ENCODE measurements at regions not wholly inside any gene's neighbourhood (a gene's known extent, or its start where the extent isn't known, plus 50 kb on each side); places are given as distances from the start of the nearest gene placed in this dataset.

- no peaks in the 10 kb centered on the region for H3K9me3 ChIP-seq (ENCODE audit: control insufficient read depth, insufficient read depth, low read depth, low read length)
- BruUV-seq (replicated peaks), result no TSS peak
- no peaks in the 10 kb centered on the region for H3K36me3 ChIP-seq (ENCODE audit: control insufficient read depth, insufficient read depth, low read length)
- H3K4me3 ChIP-seq (ENCODE audit: low read depth in 2 of 2, low read length in 2 of 2), result no peak overlapping the region
- intact Hi-C loops (cut with micrococcal nuclease; ENCODE audit: unreplicated experiment) (no loop called here), in situ Hi-C loops (cut with HindIII; ENCODE audit: low pct_unique_long_range_greater_than_20kb, low sequenced_read_pairs) (no loop called here)
- no peak for ATAC-seq
- no peak overlapping the region for H3K27ac ChIP-seq (ENCODE audit: low read length)
- no peak for TF ChIP-seq POLR2AphosphoS5 (IDR thresholded peaks at IDR 0.05; ENCODE audit: low read depth, low read length)
- no peak for TF ChIP-seq TCF7L2 (IDR thresholded peaks at IDR 0.05; ENCODE audit: low read depth, low read length)
- no peak for TF ChIP-seq CTCF (IDR thresholded peaks at IDR 0.05)
- no peak for TF ChIP-seq SIN3A (IDR thresholded peaks at IDR 0.05; ENCODE audit: borderline replicate concordance, insufficient read depth, low read depth, low read length)
- no peak for TF ChIP-seq REST (IDR thresholded peaks at IDR 0.05; ENCODE audit: insufficient read depth in 1 of 2, low read depth in 2 of 2, low read length in 1 of 2)
- POLR2A ChIA-PET, result no interaction called here
- H3K27me3 ChIP-seq (ENCODE audit: control insufficient read depth, insufficient read depth, low read length), result no peaks in the 10 kb centered on the region
- no peaks in the 10 kb centered on the region for H3K4me1 ChIP-seq (ENCODE audit: control insufficient read depth, insufficient read depth, low read length)
- CTCF ChIA-PET, result no interaction called here
- DNase-seq (ENCODE audit: low read depth, low spot score), result no peak
Measured at GRCh38 chr20:57112448-57112847, 154.0 kb downstream of the BMP7 start.

- intact Hi-C loops (cut with micrococcal nuclease; ENCODE audit: unreplicated experiment) (no loop called here), in situ Hi-C loops (cut with HindIII; ENCODE audit: low pct_unique_long_range_greater_than_20kb, low sequenced_read_pairs) (no loop called here)
- no peaks in the 10 kb centered on the region for H3K9me3 ChIP-seq (ENCODE audit: control insufficient read depth, insufficient read depth, low read depth, low read length)
- no peak overlapping the region for H3K4me3 ChIP-seq (ENCODE audit: low read depth in 2 of 2, low read length in 2 of 2)
- no peaks in the 10 kb centered on the region for H3K36me3 ChIP-seq (ENCODE audit: control insufficient read depth, insufficient read depth, low read length)
- ATAC-seq (no peak), DNase-seq (ENCODE audit: low read depth, low spot score) (no peak)
- no TSS peak for BruUV-seq (replicated peaks)
- H3K4me1 ChIP-seq (ENCODE audit: control insufficient read depth, insufficient read depth, low read length), result no peaks in the 10 kb centered on the region
- no peak overlapping the region for H3K27ac ChIP-seq (ENCODE audit: low read length)
- POLR2A ChIA-PET, result interaction anchor here (0.7 kb wide), 1 partner anchor 24 kb away, joined by 9 read pairs; no protein-coding TSS in a partner anchor
- no peaks in the 10 kb centered on the region for H3K27me3 ChIP-seq (ENCODE audit: control insufficient read depth, insufficient read depth, low read length)
- TF ChIP-seq SIN3A (IDR thresholded peaks at IDR 0.05; ENCODE audit: borderline replicate concordance, insufficient read depth, low read depth, low read length) (no peak), TCF7L2 (IDR thresholded peaks at IDR 0.05; ENCODE audit: low read depth, low read length) (no peak), CTCF (IDR thresholded peaks at IDR 0.05) (no peak)
- CTCF ChIA-PET, result no interaction called here
Measured at GRCh38 chr20:57114290-57115005, 152.0 kb downstream of the BMP7 start.
